BLaER1 treated with 17β-estradiol and CSF1 and Interleukin-3, amounts not matched to agents 10 nM and 100 nM (cell line): ENCODE measurements at regions not wholly inside any gene's neighbourhood (a gene's known extent, or its start where the extent isn't known, plus 50 kb on each side); places are given as distances from the start of the nearest gene placed in this dataset.

Experiments
- H3K27ac ChIP-seq, 11 experiments: shearing (Covaris generic); formaldehyde crosslinking; 2 replicates each; pipeline ENCODE4 v1.8.1; 2022
- H3K27me3 ChIP-seq, 11 experiments: shearing (Covaris generic); formaldehyde crosslinking; 2 replicates each; pipeline ENCODE4 v1.8.1; 2022
- H3K36me3 ChIP-seq, 11 experiments: shearing (Covaris generic); formaldehyde crosslinking; 2 replicates each; pipeline ENCODE4 v1.8.1; 2022
- H3K4me1 ChIP-seq, 10 experiments: shearing (Covaris generic); formaldehyde crosslinking; 2 replicates each; pipeline ENCODE4 v1.8.1; 2022
- H3K4me2 ChIP-seq, 11 experiments: shearing (Covaris generic); formaldehyde crosslinking; 2 replicates each; pipeline ENCODE4 v1.8.1; 2022
- H3K4me3 ChIP-seq, 10 experiments: shearing (Covaris generic); formaldehyde crosslinking; 2 replicates each; pipeline ENCODE4 v1.8.1; 2022
- H3K9ac ChIP-seq, 11 experiments: shearing (Covaris generic); formaldehyde crosslinking; 2 replicates each; pipeline ENCODE4 v1.8.1; 2022
- H3K9me3 ChIP-seq, 11 experiments: shearing (Covaris generic); formaldehyde crosslinking; replicated peaks in 1 of 11; 2 replicates each; pipeline ENCODE4 v1.8.1; 2022
- H4K20me1 ChIP-seq, 11 experiments: shearing (Covaris generic); formaldehyde crosslinking; 2 replicates each; pipeline ENCODE4 v1.8.1; 2022
- Cebpa-rat ChIP-seq, 11 experiments: shearing (Covaris generic); IDR thresholded peaks; 2 replicates each; pipeline ENCODE4 v1.8.1; 2022

- Histone ChIP-seq H3K27me3 (no peaks in the 10 kb centered on the region), H4K20me1 (no peaks in the 10 kb centered on the region), H3K4me2 (no peak overlapping the region), H3K36me3 (no peaks in the 10 kb centered on the region), H3K9ac (no peak overlapping the region), H3K4me1 (no peaks in the 10 kb centered on the region), H3K27ac (no peak overlapping the region), H3K4me3 (no peak overlapping the region), H3K9me3 (no peaks in the 10 kb centered on the region)
- no peak for TF ChIP-seq Cebpa-rat (IDR thresholded peaks at IDR 0.05)
These were observed 69.9 kb downstream of the FZD4 start for GRCh38 chr11:86885311-86885710.

- Histone ChIP-seq H3K4me2 (no peak overlapping the region), H3K9me3 (no peaks in the 10 kb centered on the region), H3K4me1 (no peaks in the 10 kb centered on the region), H3K9ac (no peak overlapping the region), H3K27me3 (no peaks in the 10 kb centered on the region), H4K20me1 (no peaks in the 10 kb centered on the region), H3K4me3 (no peak overlapping the region), H3K27ac (no peak overlapping the region), H3K36me3 (no peaks in the 10 kb centered on the region)
- TF ChIP-seq Cebpa-rat (IDR thresholded peaks at IDR 0.05) = no peak
These were observed 66.8 kb downstream of the FZD4 start for GRCh38 chr11:86888164-86889000.

- Histone ChIP-seq H3K27ac (no peak overlapping the region), H3K4me1 (no peaks in the 10 kb centered on the region), H3K4me3 (no peak overlapping the region), H3K4me2 (no peak overlapping the region), H3K9ac (no peak overlapping the region), H3K27me3 (no peaks in the 10 kb centered on the region), H4K20me1 (no peaks in the 10 kb centered on the region), H3K9me3 (no peaks in the 10 kb centered on the region), H3K36me3 (no peaks in the 10 kb centered on the region)
- no peak for TF ChIP-seq Cebpa-rat (IDR thresholded peaks at IDR 0.05)
These were observed 66.2 kb downstream of the FZD4 start for GRCh38 chr11:86889001-86889341.

- Histone ChIP-seq H3K36me3 (no peaks in the 10 kb centered on the region), H3K9ac (no peak overlapping the region), H3K4me2 (no peak overlapping the region), H3K9me3 (no peaks in the 10 kb centered on the region), H3K27ac (no peak overlapping the region), H4K20me1 (no peaks in the 10 kb centered on the region), H3K4me3 (no peak overlapping the region), H3K27me3 (no peaks in the 10 kb centered on the region), H3K4me1 (no peaks in the 10 kb centered on the region)
- TF ChIP-seq Cebpa-rat (IDR thresholded peaks at IDR 0.05) = no peak
These were observed 64.2 kb downstream of the FZD4 start for GRCh38 chr11:86891036-86891435.

DNA sequence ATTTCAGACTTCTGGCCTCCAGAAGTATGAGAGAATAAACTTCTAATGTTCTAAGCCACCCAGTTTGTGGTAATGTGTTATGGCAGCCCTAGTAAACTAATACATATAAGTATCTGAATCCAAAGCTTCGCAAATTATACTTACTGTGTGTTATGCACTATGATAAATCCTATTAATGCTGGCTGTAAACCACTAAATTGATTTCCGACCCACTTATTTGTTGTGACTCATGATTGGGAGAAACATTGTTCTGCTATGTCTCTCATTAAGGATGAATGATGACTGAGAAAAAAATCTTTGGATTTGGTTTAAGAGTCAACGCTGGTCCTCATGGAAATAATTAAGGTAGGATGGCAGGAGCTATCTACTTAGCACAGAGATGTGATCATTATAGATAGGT lies 62.0 kb downstream of the FZD4 start:
- Histone ChIP-seq H3K9ac (no peak overlapping the region), H3K4me2 (no peak overlapping the region), H3K9me3 (no peaks in the 10 kb centered on the region), H3K4me1 (no peaks in the 10 kb centered on the region), H4K20me1 (no peaks in the 10 kb centered on the region), H3K4me3 (no peak overlapping the region), H3K27ac (no peak overlapping the region), H3K36me3 (no peaks in the 10 kb centered on the region), H3K27me3 (no peaks in the 10 kb centered on the region)
- no peak for TF ChIP-seq Cebpa-rat (IDR thresholded peaks at IDR 0.05)
